CD4-positive, alpha-beta T cell treated with Interleukin-2 at 100 ng/mL for 4 hours (primary cell): ENCODE measurements at regions not wholly inside any gene's neighbourhood (a gene's known extent, or its start where the extent isn't known, plus 50 kb on each side); places are given as distances from the start of the nearest gene placed in this dataset.
A peak's percentile ranks its signal among the peaks of the same experiment; 100 is the strongest.
"Not testable (repeated sequence)": the region's sequence is repeated elsewhere in the genome, so short reads cannot be mapped to it uniquely, and the experiment has no call there.

Experiments used
- DNase-seq: peaks from one replicate; pipeline ENCODE4 v3.0.0-alpha.2; 2020; ENCODE audit warnings: low spot score

GRCh38 chrX:109879991-109880390 lies 122.9 kb upstream of the TMEM164 start:
- no peak for DNase-seq

- no peak for DNase-seq
Measured at GRCh38 chrX:109880629-109881028, 122.3 kb upstream of the TMEM164 start.

- DNase-seq = peak; percentile 29
Measured at GRCh38 chrX:109886122-109886761, 116.7 kb upstream of the TMEM164 start.

GRCh38 chrX:109889289-109890006 lies 113.5 kb upstream of the TMEM164 start:
- DNase-seq = no peak

GRCh38 chrX:109890300-109890699 lies 112.6 kb upstream of the TMEM164 start:
- DNase-seq = no peak

- peak; percentile 43 for DNase-seq
Measured at GRCh38 chrX:109890910-109891502, 111.9 kb upstream of the TMEM164 start.

GRCh38 chrX:109896024-109896423 lies 106.9 kb upstream of the TMEM164 start:
- not testable (repeated sequence) for DNase-seq

GRCh38 chrX:109902665-109903064 lies 100.2 kb upstream of the TMEM164 start:
- no peak for DNase-seq

GRCh38 chrX:109911046-109911445 lies 91.9 kb upstream of the TMEM164 start:
- no peak for DNase-seq

- DNase-seq = not testable (repeated sequence)
Measured at GRCh38 chrX:109912993-109913392, 89.9 kb upstream of the TMEM164 start.

GRCh38 chrX:109914114-109914849 lies 88.6 kb upstream of the TMEM164 start:
- no peak for DNase-seq

GRCh38 chrX:109918753-109919152 lies 84.2 kb upstream of the TMEM164 start:
- no peak for DNase-seq

GRCh38 chrX:109920325-109920724 lies 82.6 kb upstream of the TMEM164 start:
- no peak for DNase-seq

- no peak for DNase-seq
Measured at GRCh38 chrX:109920868-109921267, 82.0 kb upstream of the TMEM164 start.

- DNase-seq = no peak
Measured at GRCh38 chrX:109922190-109922589, 80.7 kb upstream of the TMEM164 start.

- not testable (repeated sequence) for DNase-seq
Measured at GRCh38 chrX:109925003-109925402, 77.9 kb upstream of the TMEM164 start.

- no peak for DNase-seq
Measured at GRCh38 chrX:109925656-109926055, 77.3 kb upstream of the TMEM164 start.

- DNase-seq = no peak
Measured at GRCh38 chrX:109926118-109926517, 76.8 kb upstream of the TMEM164 start.

- DNase-seq = no peak
Measured at GRCh38 chrX:109926743-109927662, 75.9 kb upstream of the TMEM164 start.

GRCh38 chrX:109927663-109928273 lies 75.1 kb upstream of the TMEM164 start:
- no peak for DNase-seq
